ENCODE measurements at regions not wholly inside any gene's neighbourhood (a gene's known extent, or its start where the extent isn't known, plus 50 kb on each side); places are given as distances from the start of the nearest gene placed in this dataset.
"Not testable (repeated sequence)": the region's sequence is repeated elsewhere in the genome, so short reads cannot be mapped to it uniquely, and the experiment has no call there.

DNA sequence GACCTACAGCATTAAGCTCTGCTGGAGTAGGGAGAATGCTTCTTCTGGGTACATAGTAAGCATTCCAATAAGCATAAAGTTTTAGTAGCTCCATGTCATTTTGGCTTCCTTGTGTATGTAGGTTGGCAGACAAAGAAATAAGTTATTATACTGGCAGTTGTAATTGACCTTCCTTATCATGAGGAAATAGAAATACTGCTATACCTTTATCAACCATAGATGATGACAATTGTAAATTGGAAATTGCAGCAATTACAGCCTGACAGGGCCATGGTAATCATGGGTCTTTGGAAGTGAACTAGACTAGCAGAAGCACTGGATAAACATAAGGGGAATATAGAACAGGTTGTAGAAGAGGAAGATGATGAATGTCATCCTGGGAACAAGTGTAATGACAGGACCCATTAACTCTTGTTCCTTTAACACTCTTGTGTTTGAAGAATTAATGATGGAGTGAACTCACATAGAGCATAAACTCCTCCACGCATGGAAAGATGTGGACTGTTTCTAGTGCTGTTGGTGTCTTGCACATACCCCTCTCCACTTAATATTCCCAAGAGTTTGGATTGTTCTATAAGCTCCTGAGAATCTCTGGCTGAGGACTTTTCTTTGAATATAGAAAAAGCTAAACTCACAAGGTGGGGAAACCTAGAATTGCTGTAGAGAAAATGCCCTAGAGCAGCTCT, 137.5 kb downstream of the OR4F15 start:
- TF ChIP-seq, protein P1, sequence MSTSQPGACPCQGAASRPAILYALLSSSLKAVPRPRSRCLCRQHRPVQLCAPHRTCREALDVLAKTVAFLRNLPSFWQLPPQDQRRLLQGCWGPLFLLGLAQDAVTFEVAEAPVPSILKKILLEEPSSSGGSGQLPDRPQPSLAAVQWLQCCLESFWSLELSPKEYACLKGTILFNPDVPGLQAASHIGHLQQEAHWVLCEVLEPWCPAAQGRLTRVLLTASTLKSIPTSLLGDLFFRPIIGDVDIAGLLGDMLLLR (CRISPR knock-in tag; IDR thresholded peaks at IDR 0.05): not testable (repeated sequence)
- not testable (repeated sequence) for TF ChIP-seq PRDM4 (CRISPR knock-in tag; IDR thresholded peaks at IDR 0.05; ENCODE audit: borderline replicate concordance); CHCHD3 (CRISPR knock-in tag; IDR thresholded peaks at IDR 0.05); DR1 (CRISPR knock-in tag; IDR thresholded peaks at IDR 0.05); FOXP4 (CRISPR knock-in tag; IDR thresholded peaks at IDR 0.05); RAD21 (CRISPR knock-in tag; IDR thresholded peaks at IDR 0.05); BRD4 (CRISPR knock-in tag; IDR thresholded peaks at IDR 0.05)

Data from HepG2 (cell line).